OCI-LY7 (cell line): ENCODE measurements at regions not wholly inside any gene's neighbourhood (a gene's known extent, or its start where the extent isn't known, plus 50 kb on each side); places are given as distances from the start of the nearest gene placed in this dataset.

ENCODE experiments used
- BruUV-seq: library from RNA; stranded (reverse); fragments of 400-500 nt; replicated peaks from 2 replicates; lab custom pipeline; 2021; lab: Mats Ljungman, UMichigan
- CTCF ChIA-PET: fragments of 300-600 bp; sonication (Branson Sonifier 250); formaldehyde crosslinking; loops from one replicate; lab custom pipeline; 2022; ENCODE audit warnings: antibody characterized with exemption; ENCODE audit not compliant: unreplicated experiment; lab: Charles Lee
- POLR2A ChIA-PET: fragments of 300-600 bp; sonication (Branson Sonifier 250); formaldehyde crosslinking; loops from one replicate; lab custom pipeline; 2022; ENCODE audit warnings: antibody characterized with exemption; lab: Charles Lee
- DNase-seq: peaks from one replicate; pipeline ENCODE4 v3.0.0-alpha.2; 2015; ENCODE audit warnings: low spot score
- H2AFZ ChIP-seq: fragments of 200-600 bp; sonication (generic), shearing (Covaris generic); 2 replicates; pipeline ENCODE4 v1.6.1; 2014; ENCODE audit warnings: mild to moderate bottlenecking, antibody characterized with exemption, low read length, moderate library complexity
- H3K27ac ChIP-seq: fragments of 200-600 bp; sonication (generic); 2 replicates; pipeline ENCODE4 v1.5.1; 2014; ENCODE audit warnings: mixed run types, low read depth, mild to moderate bottlenecking, moderate library complexity, low read length, inconsistent platforms; ENCODE audit not compliant: poor library complexity, severe bottlenecking
- H3K36me3 ChIP-seq: fragments of 200-600 bp; sonication (generic); 2 replicates; pipeline ENCODE4 v1.6.1; 2014; ENCODE audit warnings: mild to moderate bottlenecking, antibody characterized with exemption, low read length, moderate library complexity, mixed read lengths; ENCODE audit not compliant: insufficient read depth
- H3K4me1 ChIP-seq: fragments of 200-600 bp; sonication (generic); 2 replicates; pipeline ENCODE4 v1.5.1; 2014; ENCODE audit warnings: mild to moderate bottlenecking, low read length; ENCODE audit not compliant: insufficient read depth, poor library complexity, severe bottlenecking
- H3K4me2 ChIP-seq: fragments of 200-600 bp; sonication (generic); 2 replicates; pipeline ENCODE4 v1.6.1; 2014; ENCODE audit warnings: mild to moderate bottlenecking, low read length
- H3K4me3 ChIP-seq: fragments of 200-600 bp; sonication (generic); 2 replicates; pipeline ENCODE4 v1.5.1; 2014; ENCODE audit warnings: mild to moderate bottlenecking, low read depth, low read length; ENCODE audit not compliant: poor library complexity, severe bottlenecking
- H3K79me2 ChIP-seq: fragments of 200-600 bp; sonication (generic); 2 replicates; pipeline ENCODE4 v1.6.1; 2016; ENCODE audit warnings: low read depth, mild to moderate bottlenecking, low read length, moderate library complexity, mixed read lengths; ENCODE audit not compliant: insufficient read depth
- H3K9me2 ChIP-seq: fragments of 200-600 bp; sonication (generic); 2 replicates; pipeline ENCODE4 v1.6.1; 2016; ENCODE audit warnings: mild to moderate bottlenecking, low read length, mixed read lengths; ENCODE audit not compliant: insufficient read depth
- H3K9me3 ChIP-seq: fragments of 200-600 bp; sonication (generic); 2 replicates; pipeline ENCODE4 v1.6.1; 2014; ENCODE audit warnings: mild to moderate bottlenecking, mixed run types, low read length, mixed read lengths
- H4K20me1 ChIP-seq: fragments of 200-600 bp; sonication (generic); 2 replicates; pipeline ENCODE4 v1.6.1; 2014; ENCODE audit warnings: mild to moderate bottlenecking, antibody characterized with exemption, low read length, moderate library complexity, mixed read lengths; ENCODE audit not compliant: insufficient read depth
- CTCF ChIP-seq: fragments of 200-600 bp; sonication (generic); conservative IDR thresholded peaks from 2 replicates; pipeline ENCODE4 v1.5.1; 2014; ENCODE audit warnings: mild to moderate bottlenecking, antibody characterized with exemption, low read length, moderate library complexity, mixed read lengths
- EZH2phosphoT487 ChIP-seq: fragments of 200-600 bp; sonication (generic); IDR thresholded peaks from 2 replicates; pipeline ENCODE4 v1.6.1; 2018; ENCODE audit warnings: low read depth, borderline replicate concordance, mild to moderate bottlenecking, mixed run types, antibody characterized with exemption, low read length, moderate library complexity, mixed read lengths
- intact Hi-C: fragments of 100-400 bp; cut with micrococcal nuclease; formaldehyde crosslinking; loops from one replicate; pipeline ENCODE4 v1.10.0; 2022; ENCODE audit not compliant: unreplicated experiment

- Histone ChIP-seq H3K27ac (no peak overlapping the region), H3K4me1 (no peaks in the 10 kb centered on the region), H3K9me2 (no peaks in the 10 kb centered on the region), H3K9me3 (no peaks in the 10 kb centered on the region), H3K4me2 (no peak overlapping the region), H4K20me1 (no peaks in the 10 kb centered on the region), H2AFZ (no peak overlapping the region), H3K4me3 (no peak overlapping the region), H3K79me2 (no peaks in the 10 kb centered on the region), H3K36me3 (no peaks in the 10 kb centered on the region)
- CTCF ChIA-PET = no interaction called here
- no TSS peak for BruUV-seq
- intact Hi-C loops = no loop called here
- POLR2A ChIA-PET = no interaction called here
- DNase-seq = no peak
- no peak for TF ChIP-seq EZH2phosphoT487
- no peak for TF ChIP-seq CTCF
Observed at GRCh38 chr10:3570131-3570729, 214.8 kb downstream of the KLF6 start.

DNA sequence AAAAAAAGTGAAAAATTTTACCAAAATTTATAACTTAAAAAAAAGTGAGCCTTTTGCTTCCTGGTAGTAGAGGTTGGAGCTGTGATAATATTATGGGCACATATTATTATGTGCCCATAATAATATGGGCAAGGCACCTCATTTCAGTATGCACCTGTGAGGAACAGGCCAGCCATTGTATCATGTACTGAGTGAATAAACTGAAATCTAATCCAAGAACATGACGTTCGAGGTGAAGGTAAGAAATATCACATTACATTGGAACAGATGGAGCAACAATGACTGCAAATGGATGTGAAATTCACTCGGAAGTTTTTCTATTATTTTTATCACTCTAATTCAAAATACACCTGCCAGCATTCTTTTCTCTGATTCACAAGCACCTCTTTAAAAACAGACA, 216.0 kb downstream of the KLF6 start:
- no peak overlapping the region for H3K27ac ChIP-seq
- H3K36me3 ChIP-seq = no peaks in the 10 kb centered on the region
- H3K4me2 ChIP-seq = no peak overlapping the region
- no TSS peak for BruUV-seq
- no peak for DNase-seq
- no peak overlapping the region for H2AFZ ChIP-seq
- ChIA-PET POLR2A (no interaction called here), CTCF (no interaction called here)
- no peaks in the 10 kb centered on the region for H3K9me2 ChIP-seq
- no peaks in the 10 kb centered on the region for H4K20me1 ChIP-seq
- intact Hi-C loops = no loop called here
- no peaks in the 10 kb centered on the region for H3K4me1 ChIP-seq
- no peaks in the 10 kb centered on the region for H3K9me3 ChIP-seq
- H3K79me2 ChIP-seq = no peaks in the 10 kb centered on the region
- H3K4me3 ChIP-seq = no peak overlapping the region
- TF ChIP-seq CTCF (no peak), EZH2phosphoT487 (no peak)

- H3K4me3 ChIP-seq = no peak overlapping the region
- H3K9me2 ChIP-seq = no peaks in the 10 kb centered on the region
- no peak overlapping the region for H3K27ac ChIP-seq
- H4K20me1 ChIP-seq = no peaks in the 10 kb centered on the region
- H2AFZ ChIP-seq = no peak overlapping the region
- intact Hi-C loops = no loop called here
- ChIA-PET POLR2A (no interaction called here), CTCF (no interaction called here)
- H3K4me1 ChIP-seq = no peaks in the 10 kb centered on the region
- no peaks in the 10 kb centered on the region for H3K79me2 ChIP-seq
- no peak for DNase-seq
- H3K4me2 ChIP-seq = no peak overlapping the region
- H3K36me3 ChIP-seq = no peaks in the 10 kb centered on the region
- no peaks in the 10 kb centered on the region for H3K9me3 ChIP-seq
- TF ChIP-seq CTCF (no peak), EZH2phosphoT487 (no peak)
- BruUV-seq = no TSS peak
Observed at GRCh38 chr10:3568392-3568791, 216.6 kb downstream of the KLF6 start.
